ENCODE measurements at regions not wholly inside any gene's neighbourhood (a gene's known extent, or its start where the extent isn't known, plus 50 kb on each side); places are given as distances from the start of the nearest gene placed in this dataset.

DNA sequence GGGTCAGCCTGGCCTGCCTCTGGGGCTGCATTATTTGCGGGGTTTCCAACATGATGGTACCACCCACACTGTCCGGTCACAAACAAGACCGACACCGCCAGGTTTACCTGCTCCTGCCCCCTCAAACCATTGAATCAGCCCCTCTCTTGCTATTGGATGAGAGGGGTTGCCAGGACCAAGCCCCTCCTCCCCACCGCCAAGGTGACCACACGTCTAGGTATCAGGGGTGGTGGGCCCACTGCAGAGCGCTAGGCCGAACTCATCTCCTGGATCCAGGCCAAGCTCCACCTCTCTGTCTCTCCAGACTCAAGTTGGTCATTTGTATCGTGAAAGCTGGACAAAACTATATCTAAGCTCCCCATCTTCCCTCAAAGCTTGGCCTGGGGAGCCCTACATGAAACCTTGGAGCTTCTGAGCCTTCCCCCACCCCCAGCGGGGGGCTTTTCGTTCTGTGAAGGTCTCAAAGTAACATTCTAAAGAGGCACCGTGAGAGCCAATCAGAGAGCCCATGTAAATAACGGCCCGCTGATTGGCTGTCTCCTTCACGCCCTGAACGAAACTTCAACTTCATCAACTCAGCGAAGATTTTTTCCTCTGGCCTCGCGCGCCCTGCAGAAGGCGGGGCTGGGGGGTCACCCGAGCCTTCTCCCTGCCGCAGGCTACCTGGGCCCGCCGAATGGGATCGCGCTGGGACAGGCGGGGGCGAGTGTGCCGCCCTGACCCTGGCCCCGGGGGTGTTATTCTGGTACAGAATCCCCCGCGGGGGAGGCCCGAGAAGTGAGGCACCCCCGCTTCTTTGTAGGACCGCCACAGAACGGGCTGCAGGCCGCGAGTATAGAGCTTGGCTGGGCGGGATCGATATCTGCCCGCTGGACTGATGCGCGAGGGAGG, 49.6 kb upstream of the PSD2 start:
- TF ChIP-seq POLR2A (IDR thresholded peaks at IDR 0.05): no peak
- TF ChIP-seq CTCF (IDR thresholded peaks at IDR 0.05): no peak
- Histone ChIP-seq H3K4me1 (peaks cover 3 to 12% of the 10 kb centered on the region in 2 donors), H3K9me3 (no peaks in the 10 kb centered on the region), H3K36me3 (no peaks in the 10 kb centered on the region), H3K4me3 (peak overlapping the region; percentile 12 to 38), H3K27me3 (peaks cover 0 to 16% of the 10 kb centered on the region in 2 donors), H3K27ac (no peak overlapping the region)
- DNase-seq: peak; percentile 63 to 66
- intact Hi-C loops (cut with DNase I; ENCODE audit: low total_unique reads): no loop called here
